ENCODE measurements at regions not wholly inside any gene's neighbourhood (a gene's known extent, or its start where the extent isn't known, plus 50 kb on each side); places are given as distances from the start of the nearest gene placed in this dataset.
"Not testable (repeated sequence)": the region's sequence is repeated elsewhere in the genome, so short reads cannot be mapped to it uniquely, and the experiment has no call there.

GRCh38 chr3:82509106-82509842 lies 747.8 kb upstream of the GBE1 start:
- no peak for DNase-seq (ENCODE audit: low read depth)

GRCh38 chr3:82506204-82506603 lies 744.8 kb upstream of the GBE1 start:
- no peak for DNase-seq (ENCODE audit: low read depth)

- DNase-seq (ENCODE audit: low read depth): no peak
Observed at GRCh38 chr3:82505079-82505756, 743.8 kb upstream of the GBE1 start.

DNA sequence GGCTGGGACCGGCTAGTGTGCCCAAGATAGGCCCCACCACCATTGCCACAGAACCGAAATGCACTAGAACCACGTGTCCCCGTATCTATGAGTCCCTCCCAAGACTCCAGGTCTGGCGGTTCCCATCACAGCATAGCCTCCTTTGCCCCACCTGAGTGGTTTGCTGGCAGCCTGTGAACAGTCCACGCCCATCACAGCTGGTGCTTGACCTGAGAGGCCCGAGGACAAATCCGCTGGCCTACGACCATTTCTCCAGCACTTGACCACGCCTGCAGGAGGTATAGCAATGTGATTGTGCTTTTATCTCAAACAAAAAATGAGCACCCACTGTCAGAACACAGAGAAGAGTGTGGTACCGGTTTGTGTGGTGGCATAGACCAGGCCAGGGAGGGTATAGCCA lies 736.7 kb upstream of the GBE1 start:
- no peak for DNase-seq (ENCODE audit: low read depth)

GRCh38 chr3:82496890-82497560 lies 735.6 kb upstream of the GBE1 start:
- no peak for DNase-seq (ENCODE audit: low read depth)

DNA sequence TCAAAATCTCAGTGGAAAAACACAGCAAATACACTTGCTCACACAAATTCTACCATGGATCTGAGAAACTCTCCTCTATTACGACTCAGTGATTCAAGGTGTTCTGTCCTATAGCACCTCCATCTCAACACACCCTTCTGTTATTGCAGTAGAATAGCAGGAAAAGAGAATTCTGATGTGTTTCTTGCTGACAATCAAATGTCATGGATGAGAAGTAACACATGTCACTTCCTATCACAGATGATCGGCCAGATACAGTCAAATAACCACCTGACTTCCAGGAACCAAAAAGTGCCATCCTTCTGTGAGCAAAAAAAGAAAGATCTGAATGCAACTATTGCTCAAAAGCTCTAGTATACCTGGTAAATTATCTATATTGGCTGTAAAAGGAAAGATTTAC lies 734.2 kb upstream of the GBE1 start:
- DNase-seq (ENCODE audit: low read depth): no peak

- no peak for DNase-seq (ENCODE audit: low read depth)
Observed at GRCh38 chr3:82494977-82495489, 733.6 kb upstream of the GBE1 start.

DNA sequence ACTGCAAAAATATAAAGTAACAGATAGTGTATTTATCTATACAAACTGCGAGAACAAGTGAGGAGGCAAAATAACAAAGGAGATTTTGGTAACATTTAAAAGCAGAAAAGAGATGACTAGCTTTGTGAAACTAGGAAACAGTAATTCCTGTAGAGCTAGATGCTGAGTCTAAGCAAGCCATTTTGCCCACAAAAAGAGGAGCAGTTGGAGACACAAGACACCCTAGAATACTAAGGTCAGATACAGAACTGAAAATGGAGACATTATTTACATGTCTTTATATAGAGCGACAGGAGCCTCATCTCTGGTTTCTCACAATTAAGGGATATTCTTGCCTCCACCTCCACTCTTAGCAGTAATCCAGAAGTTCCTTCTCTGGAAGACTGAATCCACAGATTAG lies 732.4 kb upstream of the GBE1 start:
- no peak for DNase-seq (ENCODE audit: low read depth)

DNA sequence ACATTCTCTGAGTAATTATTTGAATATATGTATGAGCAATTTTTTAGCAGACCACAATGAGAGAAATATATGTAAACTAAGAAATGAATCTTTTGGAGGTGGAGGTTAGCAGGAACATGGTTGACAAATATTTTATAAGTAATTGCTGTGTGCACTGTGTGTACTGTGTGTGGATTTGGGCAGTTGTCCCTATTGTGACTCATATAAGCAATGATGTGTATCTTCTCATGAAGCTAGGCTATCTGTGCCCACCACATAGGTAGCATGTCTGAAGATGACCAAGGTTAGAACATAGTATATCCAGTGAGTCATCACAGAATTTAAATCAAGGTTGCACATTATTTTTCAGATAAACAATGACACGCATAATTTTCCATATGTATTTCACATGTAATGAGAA lies 713.9 kb upstream of the GBE1 start:
- no peak for DNase-seq (ENCODE audit: low read depth)

DNA sequence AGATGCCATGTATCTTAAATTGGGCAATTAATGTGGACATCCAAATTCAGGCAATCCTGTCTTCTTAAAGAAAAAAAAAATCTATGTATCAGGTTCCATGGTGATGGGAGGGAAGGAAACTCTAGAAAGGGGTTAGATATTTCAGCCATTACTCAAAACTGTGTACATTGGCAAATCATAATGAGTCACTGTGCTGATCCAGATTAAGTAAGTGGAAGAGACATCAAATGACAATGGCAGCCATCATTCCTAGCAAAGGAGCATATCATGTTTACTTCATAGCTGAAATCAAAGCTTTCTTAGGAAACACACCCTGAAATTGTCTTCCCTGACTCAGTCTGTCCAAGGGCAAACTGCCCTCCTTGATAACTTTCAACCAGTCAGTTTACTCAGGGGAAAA lies 713.3 kb upstream of the GBE1 start:
- no peak for DNase-seq (ENCODE audit: low read depth)

DNA sequence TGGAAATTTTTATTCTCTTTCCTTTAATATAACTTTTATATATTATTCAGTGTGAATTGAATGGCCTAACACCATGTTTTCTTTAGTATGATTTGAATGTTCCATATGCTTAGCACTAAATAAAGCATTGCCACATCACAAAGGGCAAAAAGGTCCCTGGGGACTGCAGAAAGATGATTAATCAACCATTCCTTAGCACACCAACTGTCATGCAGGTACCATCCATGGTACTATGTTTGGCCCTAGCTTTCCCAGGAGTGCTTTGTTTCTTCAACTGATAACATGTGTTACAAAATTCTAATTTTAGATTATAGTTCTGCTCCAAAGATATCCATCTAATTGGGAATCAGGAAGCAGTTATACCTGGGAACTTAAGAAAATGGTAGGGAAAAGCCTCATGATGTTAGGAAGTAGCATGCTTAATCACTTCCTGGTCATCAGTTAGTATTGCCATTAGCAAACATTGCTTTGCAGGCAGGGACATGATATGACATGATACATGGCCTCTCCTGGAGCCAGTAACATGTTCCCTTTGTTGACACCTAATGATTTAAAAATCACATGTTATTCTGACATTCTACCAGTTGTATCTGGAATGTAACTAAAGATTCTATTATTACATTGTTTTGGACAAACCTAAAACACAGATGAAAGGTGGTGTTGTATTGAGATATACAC lies 712.6 kb upstream of the GBE1 start:
- no peak for DNase-seq (ENCODE audit: low read depth)

DNA sequence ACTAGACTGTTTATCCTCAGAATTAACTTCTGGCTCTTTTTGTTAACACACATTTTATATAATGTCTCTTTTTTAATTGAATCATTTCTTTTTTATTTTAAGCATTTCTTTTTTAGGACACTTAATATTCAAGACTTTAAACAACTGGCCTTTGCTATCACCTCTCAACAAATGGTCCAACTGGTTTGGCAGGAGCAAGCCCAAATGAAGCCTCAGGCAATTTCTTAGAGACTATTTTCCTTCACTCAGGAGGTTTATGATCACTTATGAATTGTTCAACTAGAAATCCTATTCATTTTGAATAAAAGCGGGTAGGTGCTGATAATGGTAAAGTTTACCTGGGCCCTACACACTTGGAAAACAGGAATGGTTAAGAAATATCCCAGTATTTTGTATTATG lies 705.6 kb upstream of the GBE1 start:
- no peak for DNase-seq (ENCODE audit: low read depth)

DNA sequence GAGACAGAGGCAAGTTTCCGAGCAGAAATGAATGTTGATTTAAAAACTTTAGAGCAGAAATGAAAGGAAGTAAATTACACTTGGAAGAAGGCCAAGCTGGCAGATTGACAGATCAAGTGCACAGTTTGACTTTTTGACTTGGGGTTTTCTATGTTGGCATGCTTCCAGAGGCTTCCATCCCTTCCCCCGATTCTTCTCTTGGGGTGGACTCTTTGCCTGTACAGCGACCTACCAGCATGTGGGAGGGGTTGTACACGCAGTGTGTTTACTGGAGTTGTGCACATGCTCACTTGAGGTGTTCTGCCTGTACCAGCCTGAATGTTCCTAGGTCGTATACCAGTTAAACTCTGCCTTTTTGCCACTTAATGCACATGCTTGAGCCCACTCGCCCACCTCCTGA lies 701.5 kb upstream of the GBE1 start:
- no peak for DNase-seq (ENCODE audit: low read depth)

DNA sequence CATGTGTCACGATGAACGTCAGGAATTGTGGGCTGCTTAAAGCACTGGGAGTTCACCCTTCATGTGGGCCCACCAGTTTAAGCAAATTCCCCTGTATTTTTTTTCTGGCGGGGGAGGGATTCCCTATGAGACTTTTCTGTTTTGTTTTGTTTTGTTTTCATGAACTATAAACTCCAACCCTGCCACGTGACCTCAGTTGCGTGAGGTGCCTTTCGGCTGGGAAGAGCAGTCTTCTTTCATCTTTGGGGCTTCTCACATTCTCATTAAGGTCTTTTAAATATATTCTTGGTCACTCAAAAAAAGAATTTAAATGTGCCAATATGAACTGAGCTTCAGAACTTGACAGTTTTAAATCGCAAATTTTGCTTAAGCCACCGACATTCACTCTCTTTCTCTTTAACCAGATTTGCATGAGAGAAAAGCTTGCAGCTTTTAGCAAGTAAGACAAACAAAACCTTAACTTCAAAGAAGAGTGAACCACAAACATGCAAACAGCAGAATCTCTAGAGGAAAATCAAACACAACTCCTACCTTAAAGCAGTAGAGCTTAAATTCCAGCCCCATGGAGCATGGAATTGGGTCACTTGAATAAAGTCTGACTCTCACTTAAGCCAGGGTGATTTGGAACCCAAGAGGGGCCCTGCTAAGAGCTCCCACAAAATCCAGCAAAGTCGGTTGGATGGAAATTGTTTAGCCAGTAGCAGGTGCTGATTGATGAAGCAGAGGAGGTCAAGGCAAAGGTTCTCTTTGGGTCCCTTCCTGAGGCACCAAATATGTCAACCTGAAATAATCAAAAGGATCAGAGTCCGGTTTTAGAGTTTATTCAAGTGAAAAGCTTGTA lies 699.8 kb upstream of the GBE1 start:
- DNase-seq (ENCODE audit: low read depth): no peak

DNA sequence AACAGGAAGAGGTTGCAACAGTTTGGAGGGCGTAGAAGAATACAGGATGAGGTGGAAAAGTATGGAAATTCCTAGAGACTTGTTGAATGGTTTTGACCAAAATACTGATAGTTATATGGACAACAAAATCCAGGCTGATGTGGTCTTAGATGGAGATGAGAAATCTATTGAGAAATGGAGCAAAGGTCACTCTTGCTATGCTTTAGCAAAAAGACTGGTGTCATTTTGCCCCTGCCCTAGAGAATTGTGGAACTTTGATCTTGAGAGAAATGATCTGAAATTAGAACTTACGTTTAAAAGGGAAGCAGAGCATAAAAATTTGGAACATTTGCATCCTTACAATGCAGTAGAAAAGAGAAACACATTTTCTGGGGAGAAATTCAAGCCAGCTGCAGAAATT lies 686.9 kb upstream of the GBE1 start:
- no peak for DNase-seq (ENCODE audit: low read depth)

DNA sequence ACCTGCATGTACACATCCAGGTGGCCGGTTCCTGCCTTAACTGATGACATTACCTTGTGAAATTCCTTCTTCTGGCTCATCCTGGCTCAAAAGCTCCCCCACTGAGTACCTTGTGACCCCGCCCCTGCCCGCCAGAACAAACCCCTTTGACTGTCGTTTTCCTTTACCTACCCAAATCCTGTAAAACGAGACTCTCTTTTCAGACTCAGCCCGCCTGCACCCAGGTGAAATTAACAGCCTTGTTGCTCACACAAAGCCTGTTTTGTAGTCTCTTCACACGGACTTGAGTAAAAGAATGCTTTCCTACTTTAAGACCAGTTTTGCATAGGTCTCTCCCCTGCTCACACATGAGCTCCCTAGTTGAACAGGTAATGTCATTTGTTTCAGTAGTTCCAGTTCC lies 667.4 kb upstream of the GBE1 start:
- not testable (repeated sequence) for DNase-seq (ENCODE audit: low read depth)

- DNase-seq (ENCODE audit: low read depth): no peak
Observed at GRCh38 chr3:82424031-82424339, 662.5 kb upstream of the GBE1 start.

DNA sequence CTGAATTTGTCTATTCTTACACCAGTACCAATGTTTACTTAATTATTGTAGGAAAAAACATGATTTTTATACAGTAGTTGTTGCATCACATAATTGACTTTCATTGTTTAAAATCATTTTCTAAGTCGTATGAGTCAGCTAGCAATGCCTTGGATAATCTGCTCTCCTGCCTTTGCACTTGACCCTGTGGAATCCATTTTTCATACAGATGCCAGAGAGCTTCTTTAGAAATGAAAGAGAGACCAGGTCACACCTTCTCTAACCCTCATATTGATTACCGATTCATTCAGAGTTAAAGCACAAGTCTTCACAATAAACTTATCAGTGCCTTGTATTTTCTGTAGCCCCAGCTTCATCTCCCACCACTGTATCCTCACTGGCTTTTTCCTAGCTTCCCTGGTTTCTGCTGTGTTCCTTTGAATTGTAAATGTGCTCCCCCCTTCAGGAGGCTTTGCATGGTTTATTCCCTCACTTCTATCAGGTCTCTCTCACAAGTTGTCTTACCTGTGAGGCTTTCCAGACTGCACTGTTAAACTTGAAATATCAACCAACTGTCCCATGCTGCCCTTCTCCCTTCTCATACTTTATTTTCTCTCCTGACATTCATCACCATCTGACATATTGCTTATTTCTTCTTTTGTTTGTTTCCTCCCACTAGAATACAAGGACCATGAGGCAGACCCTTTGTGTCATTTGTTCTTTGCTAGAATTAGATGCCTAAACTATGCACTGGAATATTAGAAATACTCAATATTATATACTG lies 662.0 kb upstream of the GBE1 start:
- no peak for DNase-seq (ENCODE audit: low read depth)

GRCh38 chr3:82416830-82417229 lies 655.4 kb upstream of the GBE1 start:
- no peak for DNase-seq (ENCODE audit: low read depth)

DNA sequence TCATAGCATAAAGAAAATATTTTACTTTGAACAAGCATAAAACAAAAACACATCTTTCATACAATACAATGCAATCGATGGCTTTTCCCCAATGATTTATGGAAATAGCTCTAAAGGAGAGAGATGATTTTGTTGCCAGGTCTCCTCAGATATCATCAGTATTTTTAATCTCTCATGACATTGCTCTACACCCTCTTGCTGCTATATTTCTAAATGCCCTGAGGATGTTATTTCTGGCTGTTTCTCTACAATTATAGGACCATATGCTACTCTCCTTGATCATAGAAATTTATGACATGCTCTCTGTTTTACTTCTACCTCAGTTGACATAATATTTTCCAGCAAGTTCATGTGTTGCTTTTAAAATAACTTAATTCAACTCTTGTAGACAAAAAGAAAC lies 654.9 kb upstream of the GBE1 start:
- DNase-seq (ENCODE audit: low read depth): no peak

DNA sequence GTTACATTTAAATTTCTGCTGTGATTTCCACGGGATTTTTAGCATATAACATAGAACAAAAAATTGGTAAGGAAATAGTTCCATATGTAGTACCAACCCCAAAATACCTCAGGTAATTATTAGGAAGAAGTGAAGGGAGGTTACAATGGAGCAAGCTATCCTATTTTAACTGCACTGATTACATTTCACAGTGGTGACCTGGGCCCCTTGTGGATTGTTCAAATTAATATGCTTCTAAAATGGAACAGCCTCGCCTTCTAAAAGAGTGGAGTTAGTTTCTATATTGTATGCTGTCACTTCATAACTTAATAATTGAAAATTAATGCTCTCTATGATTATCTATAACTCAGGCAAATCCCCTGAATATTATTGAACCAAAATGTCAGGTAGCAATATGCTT lies 651.7 kb upstream of the GBE1 start:
- DNase-seq (ENCODE audit: low read depth): no peak
